ENCODE measurements at regions not wholly inside any gene's neighbourhood (a gene's known extent, or its start where the extent isn't known, plus 50 kb on each side); places are given as distances from the start of the nearest gene placed in this dataset.

DNA sequence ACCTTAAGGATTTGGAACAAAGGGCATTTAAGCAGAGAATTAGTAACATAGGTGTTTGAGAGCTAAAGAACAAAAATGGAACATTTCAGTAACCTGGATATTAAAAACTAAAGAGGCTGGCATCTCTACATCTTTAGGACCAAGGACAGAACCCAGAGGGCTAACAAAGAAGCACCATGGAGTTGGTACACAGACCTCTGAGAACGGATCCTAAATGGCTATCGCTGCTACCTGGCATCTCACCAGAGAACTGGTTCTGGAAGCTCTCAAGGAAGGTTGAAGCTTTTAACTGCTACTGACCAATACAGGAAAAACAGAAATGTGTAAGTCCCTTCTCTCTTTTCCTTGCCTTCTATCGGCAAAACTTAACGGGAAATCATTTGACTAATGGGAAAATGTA lies 118.4 kb upstream of the TLL1 start:
- TF ChIP-seq, protein P1, sequence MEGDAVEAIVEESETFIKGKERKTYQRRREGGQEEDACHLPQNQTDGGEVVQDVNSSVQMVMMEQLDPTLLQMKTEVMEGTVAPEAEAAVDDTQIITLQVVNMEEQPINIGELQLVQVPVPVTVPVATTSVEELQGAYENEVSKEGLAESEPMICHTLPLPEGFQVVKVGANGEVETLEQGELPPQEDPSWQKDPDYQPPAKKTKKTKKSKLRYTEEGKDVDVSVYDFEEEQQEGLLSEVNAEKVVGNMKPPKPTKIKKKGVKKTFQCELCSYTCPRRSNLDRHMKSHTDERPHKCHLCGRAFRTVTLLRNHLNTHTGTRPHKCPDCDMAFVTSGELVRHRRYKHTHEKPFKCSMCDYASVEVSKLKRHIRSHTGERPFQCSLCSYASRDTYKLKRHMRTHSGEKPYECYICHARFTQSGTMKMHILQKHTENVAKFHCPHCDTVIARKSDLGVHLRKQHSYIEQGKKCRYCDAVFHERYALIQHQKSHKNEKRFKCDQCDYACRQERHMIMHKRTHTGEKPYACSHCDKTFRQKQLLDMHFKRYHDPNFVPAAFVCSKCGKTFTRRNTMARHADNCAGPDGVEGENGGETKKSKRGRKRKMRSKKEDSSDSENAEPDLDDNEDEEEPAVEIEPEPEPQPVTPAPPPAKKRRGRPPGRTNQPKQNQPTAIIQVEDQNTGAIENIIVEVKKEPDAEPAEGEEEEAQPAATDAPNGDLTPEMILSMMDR (IDR thresholded peaks at IDR 0.05; ENCODE audit: low read depth, low read length): no peak
- Histone ChIP-seq H3K27ac (ENCODE audit: low read depth, low read length) (no peak overlapping the region), H3K4me3 (ENCODE audit: low read depth, low read length) (no peak overlapping the region), H3K9me3 (ENCODE audit: control insufficient read depth, insufficient read depth, low read length) (no peaks in the 10 kb centered on the region; the same call in 1 of the 2 replicates), H3K27me3 (ENCODE audit: control insufficient read depth, insufficient read depth, low read length) (no peaks in the 10 kb centered on the region)
- no peak for DNase-seq (ENCODE audit: low read depth, low spot score)
- ChIA-PET CTCF (no interaction called here), POLR2A (no interaction called here)

DNA sequence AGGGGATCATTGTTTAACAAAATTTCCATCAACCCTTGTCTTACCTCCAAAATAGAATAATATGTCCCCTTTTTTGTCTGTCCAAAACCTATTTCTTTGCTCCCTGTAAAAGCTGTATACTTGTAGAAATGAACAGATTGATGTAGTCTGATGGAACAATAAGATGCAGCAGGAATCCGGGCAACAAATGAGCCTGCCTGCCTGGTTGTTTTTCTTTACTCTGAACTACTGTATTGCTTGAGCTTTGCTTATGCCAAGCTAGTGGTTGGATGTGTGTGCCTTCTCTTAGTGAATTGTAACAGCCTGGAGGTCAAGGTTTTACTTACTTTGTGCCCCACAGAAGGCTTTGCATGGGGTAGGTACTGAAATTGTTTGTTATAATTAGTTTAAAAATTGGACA lies 116.2 kb upstream of the TLL1 start:
- TF ChIP-seq, protein P1 (IDR thresholded peaks at IDR 0.05; ENCODE audit: low read depth, low read length): no peak
- H3K9me3 ChIP-seq (ENCODE audit: control insufficient read depth, insufficient read depth, low read length): peaks cover 5% of the 10 kb centered on the region; the same call in 1 of the 2 replicates
- no peaks in the 10 kb centered on the region for H3K27me3 ChIP-seq (ENCODE audit: control insufficient read depth, insufficient read depth, low read length)
- POLR2A ChIA-PET: no interaction called here
- no peak overlapping the region for H3K4me3 ChIP-seq (ENCODE audit: low read depth, low read length)
- no peak overlapping the region for H3K27ac ChIP-seq (ENCODE audit: low read depth, low read length)
- CTCF ChIA-PET: no interaction called here
- no peak for DNase-seq (ENCODE audit: low read depth, low spot score)

DNA sequence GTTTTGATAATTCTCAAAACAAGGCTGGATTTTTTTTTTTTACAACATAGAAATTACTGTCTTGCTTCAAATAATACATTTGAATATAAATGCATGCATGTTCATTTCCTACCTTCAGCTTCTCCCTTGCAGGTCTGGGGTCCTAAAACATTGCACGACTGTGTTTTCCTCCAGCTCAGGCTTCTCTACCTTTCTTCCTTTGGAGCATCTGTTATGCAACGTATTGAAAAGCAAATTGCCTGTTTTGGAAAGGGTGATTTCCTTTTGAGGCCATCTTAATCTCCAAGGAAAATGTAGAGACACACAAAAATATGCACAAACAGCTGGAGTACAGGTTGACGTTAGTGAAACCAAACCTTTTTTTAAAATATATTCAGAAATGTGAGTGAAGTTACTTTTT lies 115.6 kb upstream of the TLL1 start:
- no peak for DNase-seq (ENCODE audit: low read depth, low spot score)
- POLR2A ChIA-PET: no interaction called here
- Histone ChIP-seq H3K27ac (ENCODE audit: low read depth, low read length) (no peak overlapping the region), H3K4me3 (ENCODE audit: low read depth, low read length) (no peak overlapping the region), H3K9me3 (ENCODE audit: control insufficient read depth, insufficient read depth, low read length) (peaks cover 5% of the 10 kb centered on the region; the same call in 1 of the 2 replicates), H3K27me3 (ENCODE audit: control insufficient read depth, insufficient read depth, low read length) (no peaks in the 10 kb centered on the region)
- TF ChIP-seq, protein P1 (IDR thresholded peaks at IDR 0.05; ENCODE audit: low read depth, low read length): no peak
- CTCF ChIA-PET: no interaction called here

DNA sequence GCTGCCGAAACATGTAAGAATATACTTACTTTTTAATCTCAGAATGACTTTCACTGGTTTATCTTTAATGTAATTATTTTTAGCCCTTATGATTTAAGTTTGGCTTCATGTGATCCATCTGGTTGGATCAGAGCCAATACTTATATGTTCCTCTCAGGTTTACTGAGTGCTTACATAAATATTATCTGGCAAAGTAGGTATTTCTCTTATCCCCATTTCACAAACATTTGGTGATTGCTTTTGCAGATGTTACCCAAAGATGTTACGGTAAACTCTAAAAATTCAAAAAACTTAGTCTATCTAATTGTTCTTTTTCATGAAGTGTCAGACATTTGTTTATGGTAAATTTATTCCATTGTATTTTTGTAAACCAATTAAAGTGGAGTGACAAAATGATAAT lies 115.0 kb upstream of the TLL1 start:
- TF ChIP-seq, protein P1 (IDR thresholded peaks at IDR 0.05; ENCODE audit: low read depth, low read length): no peak
- H3K27ac ChIP-seq (ENCODE audit: low read depth, low read length): no peak overlapping the region
- ChIA-PET CTCF (interaction anchor here (0.6 kb wide), 1 partner anchor 68 kb away, joined by 3 read pairs; no protein-coding TSS in a partner anchor), POLR2A (no interaction called here)
- H3K4me3 ChIP-seq (ENCODE audit: low read depth, low read length): no peak overlapping the region
- no peaks in the 10 kb centered on the region for H3K27me3 ChIP-seq (ENCODE audit: control insufficient read depth, insufficient read depth, low read length)
- peaks cover 5% of the 10 kb centered on the region; the same call in 1 of the 2 replicates for H3K9me3 ChIP-seq (ENCODE audit: control insufficient read depth, insufficient read depth, low read length)
- DNase-seq (ENCODE audit: low read depth, low spot score): no peak

DNA sequence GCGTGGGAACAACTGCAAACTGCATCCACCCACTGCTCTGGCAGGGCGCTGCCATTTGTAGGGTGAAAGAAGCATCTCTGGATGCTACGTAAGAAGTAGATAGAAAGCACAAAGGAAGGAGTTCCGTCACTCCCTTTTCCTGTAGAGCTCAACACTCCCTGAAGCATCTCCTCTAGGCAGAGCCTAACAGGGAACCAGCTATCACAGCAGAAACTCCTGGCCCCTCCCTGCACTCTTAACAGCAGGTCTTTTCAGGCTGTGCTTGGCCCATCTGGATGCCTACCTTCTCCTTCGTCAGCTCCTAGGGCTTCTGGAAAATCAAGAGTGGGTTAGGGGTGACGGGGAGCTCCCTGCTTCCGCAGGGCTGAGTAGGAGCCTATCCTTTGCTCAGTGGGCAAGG lies 112.9 kb upstream of the TLL1 start:
- Histone ChIP-seq H3K27ac (ENCODE audit: low read depth, low read length) (no peak overlapping the region), H3K4me3 (ENCODE audit: low read depth, low read length) (no peak overlapping the region), H3K9me3 (ENCODE audit: control insufficient read depth, insufficient read depth, low read length) (peaks cover 5% of the 10 kb centered on the region; the same call in 1 of the 2 replicates), H3K27me3 (ENCODE audit: control insufficient read depth, insufficient read depth, low read length) (no peaks in the 10 kb centered on the region)
- ChIA-PET POLR2A (no interaction called here), CTCF (no interaction called here)
- DNase-seq (ENCODE audit: low read depth, low spot score): no peak
- TF ChIP-seq, protein P1 (IDR thresholded peaks at IDR 0.05; ENCODE audit: low read depth, low read length): no peak
